ENCODE measurements at regions not wholly inside any gene's neighbourhood (a gene's known extent, or its start where the extent isn't known, plus 50 kb on each side); places are given as distances from the start of the nearest gene placed in this dataset.

GRCh38 chr15:98043160-98044014 lies 82.9 kb downstream of the ARRDC4 start:
- Histone ChIP-seq H3K27ac (ENCODE audit: low read depth, low read length, poor library complexity, severe bottlenecking) (no peak overlapping the region), H3K9ac (ENCODE audit: low read length) (no peak overlapping the region), H4K20me1 (ENCODE audit: insufficient read depth, low read length) (no peaks in the 10 kb centered on the region), H3K79me2 (ENCODE audit: insufficient read depth, low read length) (no peaks in the 10 kb centered on the region), H3K9me2 (ENCODE audit: low read depth, low read length) (no peaks in the 10 kb centered on the region), H3K9me3 (ENCODE audit: low read length) (no peaks in the 10 kb centered on the region), H2AFZ (ENCODE audit: low read length) (no peak overlapping the region), H3K4me3 (ENCODE audit: low read depth, low read length, poor library complexity, severe bottlenecking) (no peak overlapping the region), H3K4me1 (ENCODE audit: insufficient read depth, low read length, severe bottlenecking) (no peaks in the 10 kb centered on the region), H3F3A (ENCODE audit: insufficient read depth, low read length) (no peaks in the 10 kb centered on the region), H3K27me3 (ENCODE audit: insufficient read depth, low read length) (no peaks in the 10 kb centered on the region; the same call in 1 of the 2 replicates), H3K36me3 (ENCODE audit: insufficient read depth, low read length) (no peaks in the 10 kb centered on the region), H3K4me2 (ENCODE audit: low read length) (no peak overlapping the region)
- TF ChIP-seq CTCF (IDR thresholded peaks at IDR 0.05; ENCODE audit: low read length) (no peak), EZH2 (IDR thresholded peaks at IDR 0.05; ENCODE audit: borderline replicate concordance, low read length) (no peak)

GRCh38 chr15:98051734-98052133 lies 91.2 kb downstream of the ARRDC4 start:
- H3K4me3 ChIP-seq (ENCODE audit: low read depth, low read length, poor library complexity, severe bottlenecking), result no peak overlapping the region
- no peak overlapping the region for H3K27ac ChIP-seq (ENCODE audit: low read depth, low read length, poor library complexity, severe bottlenecking)
- peaks cover 3% of the 10 kb centered on the region; the same call in 1 of the 2 replicates for H3K9me3 ChIP-seq (ENCODE audit: low read length)
- no peaks in the 10 kb centered on the region for H3K9me2 ChIP-seq (ENCODE audit: low read depth, low read length)
- no peaks in the 10 kb centered on the region for H3F3A ChIP-seq (ENCODE audit: insufficient read depth, low read length)
- H3K36me3 ChIP-seq (ENCODE audit: insufficient read depth, low read length), result no peaks in the 10 kb centered on the region
- H3K79me2 ChIP-seq (ENCODE audit: insufficient read depth, low read length), result no peaks in the 10 kb centered on the region
- H3K27me3 ChIP-seq (ENCODE audit: insufficient read depth, low read length), result no peaks in the 10 kb centered on the region
- H3K4me2 ChIP-seq (ENCODE audit: low read length), result no peak overlapping the region
- no peaks in the 10 kb centered on the region for H3K4me1 ChIP-seq (ENCODE audit: insufficient read depth, low read length, severe bottlenecking)
- no peak overlapping the region for H2AFZ ChIP-seq (ENCODE audit: low read length)
- no peak overlapping the region for H3K9ac ChIP-seq (ENCODE audit: low read length)
- TF ChIP-seq CTCF (IDR thresholded peaks at IDR 0.05; ENCODE audit: low read length), result no peak
- no peak for TF ChIP-seq EZH2 (IDR thresholded peaks at IDR 0.05; ENCODE audit: borderline replicate concordance, low read length)
- no peaks in the 10 kb centered on the region for H4K20me1 ChIP-seq (ENCODE audit: insufficient read depth, low read length)

DNA sequence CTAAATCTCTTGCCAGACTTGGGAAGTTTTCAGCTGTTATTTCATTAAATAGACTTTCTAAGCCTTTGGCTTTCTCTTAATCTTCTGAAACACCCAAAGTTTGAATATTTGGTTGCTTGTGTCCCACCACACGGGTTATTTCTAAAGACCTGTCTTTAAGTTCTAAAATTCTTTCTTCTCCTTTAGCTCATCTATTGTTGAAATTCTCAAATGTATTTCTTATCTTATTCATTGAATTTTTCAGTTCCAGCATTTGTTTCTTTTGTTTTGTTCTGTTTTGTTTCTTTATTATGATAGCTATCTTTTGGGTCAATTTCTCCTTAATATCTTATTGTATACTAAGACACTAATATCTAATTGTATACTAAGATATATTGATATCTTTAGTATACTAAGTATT lies 97.0 kb downstream of the ARRDC4 start:
- TF ChIP-seq CTCF (IDR thresholded peaks at IDR 0.05; ENCODE audit: low read length), result no peak
- no peak for TF ChIP-seq EZH2 (IDR thresholded peaks at IDR 0.05; ENCODE audit: borderline replicate concordance, low read length)
- Histone ChIP-seq H3K27ac (ENCODE audit: low read depth, low read length, poor library complexity, severe bottlenecking) (no peak overlapping the region), H3K9me3 (ENCODE audit: low read length) (peaks cover 9% of the 10 kb centered on the region; the same call in 1 of the 2 replicates), H2AFZ (ENCODE audit: low read length) (no peak overlapping the region), H3K4me1 (ENCODE audit: insufficient read depth, low read length, severe bottlenecking) (no peaks in the 10 kb centered on the region), H3K9ac (ENCODE audit: low read length) (no peak overlapping the region), H3K4me3 (ENCODE audit: low read depth, low read length, poor library complexity, severe bottlenecking) (no peak overlapping the region), H3K27me3 (ENCODE audit: insufficient read depth, low read length) (no peaks in the 10 kb centered on the region), H4K20me1 (ENCODE audit: insufficient read depth, low read length) (no peaks in the 10 kb centered on the region), H3K4me2 (ENCODE audit: low read length) (no peak overlapping the region), H3F3A (ENCODE audit: insufficient read depth, low read length) (no peaks in the 10 kb centered on the region), H3K79me2 (ENCODE audit: insufficient read depth, low read length) (no peaks in the 10 kb centered on the region), H3K9me2 (ENCODE audit: low read depth, low read length) (no peaks in the 10 kb centered on the region), H3K36me3 (ENCODE audit: insufficient read depth, low read length) (no peaks in the 10 kb centered on the region)
